ENCODE measurements at regions not wholly inside any gene's neighbourhood (a gene's known extent, or its start where the extent isn't known, plus 50 kb on each side); places are given as distances from the start of the nearest gene placed in this dataset.

DNA sequence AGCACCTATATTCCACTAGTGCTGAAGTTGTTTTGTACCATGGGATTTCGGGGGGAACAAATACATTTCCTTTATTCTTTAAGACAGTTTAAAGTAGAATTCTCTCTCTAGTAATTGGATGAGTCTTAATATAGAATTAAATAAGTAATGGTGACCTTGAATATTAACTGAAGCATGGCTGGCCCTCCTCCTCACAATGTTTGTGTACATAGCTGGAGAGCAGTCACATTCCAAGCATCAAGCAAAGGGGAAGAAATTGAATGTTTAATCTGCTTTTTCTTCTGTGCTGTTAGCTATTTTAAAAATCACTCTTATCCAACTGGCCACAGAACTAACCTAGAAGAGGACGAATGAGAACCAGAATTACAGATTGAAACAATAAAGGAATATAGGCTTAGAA, 906.9 kb downstream of the CCSER2 start:
- TF ChIP-seq, protein P1, sequence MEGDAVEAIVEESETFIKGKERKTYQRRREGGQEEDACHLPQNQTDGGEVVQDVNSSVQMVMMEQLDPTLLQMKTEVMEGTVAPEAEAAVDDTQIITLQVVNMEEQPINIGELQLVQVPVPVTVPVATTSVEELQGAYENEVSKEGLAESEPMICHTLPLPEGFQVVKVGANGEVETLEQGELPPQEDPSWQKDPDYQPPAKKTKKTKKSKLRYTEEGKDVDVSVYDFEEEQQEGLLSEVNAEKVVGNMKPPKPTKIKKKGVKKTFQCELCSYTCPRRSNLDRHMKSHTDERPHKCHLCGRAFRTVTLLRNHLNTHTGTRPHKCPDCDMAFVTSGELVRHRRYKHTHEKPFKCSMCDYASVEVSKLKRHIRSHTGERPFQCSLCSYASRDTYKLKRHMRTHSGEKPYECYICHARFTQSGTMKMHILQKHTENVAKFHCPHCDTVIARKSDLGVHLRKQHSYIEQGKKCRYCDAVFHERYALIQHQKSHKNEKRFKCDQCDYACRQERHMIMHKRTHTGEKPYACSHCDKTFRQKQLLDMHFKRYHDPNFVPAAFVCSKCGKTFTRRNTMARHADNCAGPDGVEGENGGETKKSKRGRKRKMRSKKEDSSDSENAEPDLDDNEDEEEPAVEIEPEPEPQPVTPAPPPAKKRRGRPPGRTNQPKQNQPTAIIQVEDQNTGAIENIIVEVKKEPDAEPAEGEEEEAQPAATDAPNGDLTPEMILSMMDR (IDR thresholded peaks at IDR 0.05), result no peak
- no peak for TF ChIP-seq POLR2A (IDR thresholded peaks at IDR 0.05)
- no peak for TF ChIP-seq POLR2AphosphoS5 (IDR thresholded peaks at IDR 0.05)

Measured in transverse colon (tissue), 4 donors.